K562 (cell line): ENCODE measurements at regions not wholly inside any gene's neighbourhood (a gene's known extent, or its start where the extent isn't known, plus 50 kb on each side); places are given as distances from the start of the nearest gene placed in this dataset.
A peak's percentile ranks its signal among the peaks of the same experiment; 100 is the strongest.

Experiments
- ATAC-seq: fragments of 200-7000 bp; cut with Tn5 transposase; 3 replicates; pipeline ENCODE4 v1.9.1; 2020; ENCODE audit warnings: moderate library complexity
- BruUV-seq: library from RNA; stranded (reverse); fragments of 400-500 nt; replicated peaks from 2 replicates; lab custom pipeline; 2021; lab: Mats Ljungman, UMichigan
- CTCF ChIA-PET: fragments of 300-600 bp; formaldehyde crosslinking; extraction: SDS; loops from one replicate; lab custom pipeline; 2021; ENCODE audit warnings: low intra/inter-chr PET ratio; lab: Yijun Ruan, JAX
- POLR2A ChIA-PET: fragments of 300-600, 350-650 bp; sonication (Branson Sonifier 250); formaldehyde crosslinking; extraction: SDS; loops from one replicate; lab custom pipeline; 2021; ENCODE audit warnings: antibody characterized with exemption, inconsistent platforms; lab: Yijun Ruan, JAX
- DNase-seq, 4 experiments: peaks; one replicate each; pipeline versions ENCODE4 v3.0.0 to v3.0.0-alpha.2; 2011 to 2018; ENCODE audit warnings: low spot score in 3 of 4, mixed read lengths in 3 of 4; ENCODE audit errors: extremely low read depth in 1 of 4
- FAIRE-seq: peaks from 2 replicates; lab custom pipeline; 2011; peaks lifted over from hg19 to GRCh38; lab: Jason Lieb, UNC
- H2AFZ ChIP-seq: 2 replicates; pipeline ENCODE4 v1.6.0; 2011; ENCODE audit warnings: low read depth, low read length, control low read depth, inconsistent platforms
- H3K27ac ChIP-seq: fragments of 200-600 bp; 3 replicates; pipeline ENCODE4 v1.8.0; 2011; ENCODE audit warnings: low read depth, mild to moderate bottlenecking, control low read depth, inconsistent platforms, low read length, moderate library complexity, mixed read lengths; ENCODE audit errors: extremely low read depth
- H3K27me3 ChIP-seq, 2 experiments: fragments of 300-600 bp in 1 of 2; 2 replicates in 1 of 2; 3 replicates in 1 of 2; pipeline versions ENCODE4 v1.6.0 to v1.8.0; 2011; ENCODE audit warnings: inconsistent platforms in 2 of 2, low read length in 2 of 2, mild to moderate bottlenecking in 1 of 2, mixed read lengths in 1 of 2, moderate library complexity in 1 of 2; ENCODE audit not compliant: control insufficient read depth in 2 of 2, insufficient read depth in 2 of 2
- H3K36me3 ChIP-seq: fragments of 300-600 bp; 3 replicates; pipeline ENCODE4 v1.8.0; 2011; ENCODE audit warnings: mild to moderate bottlenecking, low read length, inconsistent platforms; ENCODE audit not compliant: control insufficient read depth, insufficient read depth
- H3K4me1 ChIP-seq, 2 experiments: fragments of 200-600 bp in 1 of 2; replicated peaks in 1 of 2; 2 replicates in 1 of 2; 3 replicates in 1 of 2; pipeline versions ENCODE4 v1.5.1 to v1.8.0; 2011; ENCODE audit warnings: inconsistent platforms in 2 of 2, low read length in 2 of 2, mild to moderate bottlenecking in 1 of 2, mixed read lengths in 1 of 2, moderate library complexity in 1 of 2; ENCODE audit not compliant: control insufficient read depth in 2 of 2, insufficient read depth in 2 of 2
- H3K4me2 ChIP-seq: 2 replicates; pipeline ENCODE4 v1.6.1; 2011; ENCODE audit warnings: low read length, control low read depth, inconsistent platforms, mixed read lengths; ENCODE audit not compliant: insufficient read depth
- H3K4me3 ChIP-seq: fragments of 200-600 bp; sonication (generic), shearing (Covaris generic); 2 replicates; pipeline ENCODE4 v1.5.1; 2016; ENCODE audit warnings: control low read depth, inconsistent platforms
- H3K79me2 ChIP-seq: fragments of 200-600 bp; 3 replicates; pipeline ENCODE4 v1.8.0; 2011; ENCODE audit warnings: low read length, inconsistent platforms; ENCODE audit not compliant: control insufficient read depth, insufficient read depth
- H3K9ac ChIP-seq, 2 experiments: 2 replicates each; pipeline versions ENCODE4 v1.6.0 to v1.6.1; 2011; ENCODE audit warnings: low read depth in 2 of 2, low read length in 2 of 2, control low read depth in 1 of 2, inconsistent platforms in 1 of 2, mild to moderate bottlenecking in 1 of 2, mixed read lengths in 1 of 2; ENCODE audit not compliant: insufficient read depth in 1 of 2
- H3K9me1 ChIP-seq: one replicate; pipeline ENCODE4 v1.6.0; 2011; ENCODE audit warnings: inconsistent platforms, mild to moderate bottlenecking, low read length, moderate library complexity; ENCODE audit not compliant: control insufficient read depth, insufficient read depth
- H3K9me3 ChIP-seq: replicated peaks from 2 replicates; pipeline ENCODE4 v1.5.1; 2011; ENCODE audit warnings: low read depth, low read length, inconsistent platforms; ENCODE audit not compliant: control insufficient read depth, insufficient read depth
- H4K20me1 ChIP-seq: replicated peaks from 2 replicates; pipeline ENCODE4 v1.6.1; 2011; ENCODE audit warnings: low read length, inconsistent platforms, mixed read lengths; ENCODE audit not compliant: control insufficient read depth, insufficient read depth
- ARNT ChIP-seq, 2 experiments: fragments of 450-650 bp; IDR thresholded peaks; 2 replicates each; pipeline ENCODE4 v1.6.1; 2016; ENCODE audit warnings: mild to moderate bottlenecking in 1 of 2
- ELF4 ChIP-seq: fragments of 450-650 bp; formaldehyde crosslinking; IDR thresholded peaks from 2 replicates; pipeline ENCODE4 v1.4.0; 2022; ENCODE audit warnings: missing genetic modification characterization
- FOXJ2 ChIP-seq: fragments of 200-800 bp; sonication (Bioruptor generic); IDR thresholded peaks from 2 replicates; pipeline ENCODE4 v1.6.1; 2016; ENCODE audit warnings: missing genetic modification characterization, missing compliant biosample characterization
- HIVEP1 ChIP-seq: fragments of 250-450 bp; sonication (Bioruptor Pico); IDR thresholded peaks from 2 replicates; pipeline ENCODE4 v1.4.0; 2020; ENCODE audit warnings: mild to moderate bottlenecking
- JUNB ChIP-seq: fragments of 450-650 bp; formaldehyde crosslinking; conservative IDR thresholded peaks from 2 replicates; pipeline ENCODE4 v1.4.0; 2020; ENCODE audit warnings: mild to moderate bottlenecking
- MIER1 ChIP-seq: fragments of 450-650 bp; IDR thresholded peaks from 2 replicates; pipeline ENCODE4 v1.6.1; 2016; ENCODE audit warnings: antibody characterized with exemption, mild to moderate bottlenecking, low read depth
- NFIC ChIP-seq: fragments of 450-650 bp; IDR thresholded peaks from 2 replicates; pipeline ENCODE4 v1.6.1; 2017; ENCODE audit warnings: mild to moderate bottlenecking, inconsistent platforms
- NR2C1 ChIP-seq, 2 experiments: fragments of 450-650 bp; IDR thresholded peaks; 2 replicates each; pipeline ENCODE4 v1.6.1; 2017; ENCODE audit warnings: mild to moderate bottlenecking in 2 of 2, antibody characterized with exemption in 1 of 2, inconsistent platforms in 1 of 2, missing compliant biosample characterization in 1 of 2, missing genetic modification characterization in 1 of 2
- OTX1 ChIP-seq: fragments of 450-650 bp; formaldehyde crosslinking; IDR thresholded peaks from 2 replicates; pipeline ENCODE4 v1.4.0; 2022; ENCODE audit warnings: mild to moderate bottlenecking
- SMAD4 ChIP-seq: fragments of 250-450 bp; sonication (Bioruptor Pico); conservative IDR thresholded peaks from 2 replicates; pipeline ENCODE4 v1.8.0; 2021; ENCODE audit warnings: inconsistent platforms, mild to moderate bottlenecking, moderate library complexity
- TCF15 ChIP-seq: fragments of 250-450 bp; sonication (Bioruptor Pico); IDR thresholded peaks from 2 replicates; pipeline ENCODE4 v1.8.0; 2022; ENCODE audit warnings: moderate library complexity, mild to moderate bottlenecking, inconsistent platforms
- TEAD1 ChIP-seq, 2 experiments: fragments of 450-650 bp in 1 of 2; sonication (generic) in 1 of 2; formaldehyde crosslinking; IDR thresholded peaks; 2 replicates each; pipeline versions ENCODE4 v1.4.0 to v1.8.0; 2020 to 2022; ENCODE audit warnings: mild to moderate bottlenecking in 2 of 2, missing genetic modification reagents in 1 of 2
- ZNF165 ChIP-seq: fragments of 250-450 bp; sonication (Bioruptor Pico); IDR thresholded peaks from 2 replicates; pipeline ENCODE4 v1.4.0; 2020; ENCODE audit warnings: borderline replicate concordance
- ZNF695 ChIP-seq: fragments of 450-650 bp; formaldehyde crosslinking; IDR thresholded peaks from 2 replicates; pipeline ENCODE4 v1.4.0; 2020; ENCODE audit warnings: mild to moderate bottlenecking, moderate library complexity
- ZNF75A ChIP-seq: fragments of 450-650 bp; formaldehyde crosslinking; IDR thresholded peaks from 2 replicates; pipeline ENCODE4 v1.4.0; 2020; ENCODE audit warnings: mild to moderate bottlenecking
- WGBS: fragments of 100-300 bp; shearing (Covaris generic); methylation state at CpG from one replicate; pipeline ENCODE4 v1.1.6; 2016; ENCODE audit warnings: low coverage, mixed read lengths; ENCODE audit not compliant: insufficient coverage; ENCODE audit errors: missing lambda C conversion rate; 5-methylcytosine and 5-hydroxymethylcytosine counted together
- in situ Hi-C: fragments of 300-500 bp; cut with MboI; formaldehyde crosslinking; loops from 4 replicates; pipeline ENCODE4 v1.15.0; 2018; ENCODE audit warnings: inconsistent platforms, mixed read lengths
- intact Hi-C: fragments of 100-400 bp; cut with micrococcal nuclease; formaldehyde crosslinking; loops from 2 replicates; pipeline ENCODE4 v1.14.2; 2022
- TF ChIP-seq, protein P1 (sequence below): fragments of 250-450 bp; sonication (Bioruptor Pico); IDR thresholded peaks from 2 replicates; pipeline ENCODE4 v1.4.0; 2020

- Histone ChIP-seq H3K27ac (no peak overlapping the region), H3K36me3 (no peaks in the 10 kb centered on the region), H3K79me2 (no peaks in the 10 kb centered on the region), H3K4me1 (peaks cover 0 to 15% of the 10 kb centered on the region in 2 experiments; a peak in 3 of 5 replicates), H3K4me3 (no peak overlapping the region), H2AFZ (peak overlapping the region; percentile 39), H4K20me1 (no peaks in the 10 kb centered on the region), H3K27me3 (no peaks in the 10 kb centered on the region), H3K9me3 (no peaks in the 10 kb centered on the region), H3K4me2 (no peak overlapping the region), H3K9ac (no peak overlapping the region), H3K9me1 (no peaks in the 10 kb centered on the region)
- ATAC-seq (no peak), DNase-seq (no peak), FAIRE-seq (no peak)
- WGBS = 47% methylated on average over 2 of the region's 2 CpGs
- POLR2A ChIA-PET = interaction anchor here (0.9 to 1.7 kb wide), 6 partner anchors 11 to 280 kb away, joined by 3 to 7 read pairs (median 4); no protein-coding TSS in a partner anchor
- in situ Hi-C loops = loop anchor here (5.0 kb wide), 1 partner anchor 287 kb away; no protein-coding TSS in a partner anchor
- CTCF ChIA-PET = no interaction called here
- intact Hi-C loops = loop anchor here (2.0 to 5.0 kb wide), 3 partner anchors 57 to 273 kb away; no protein-coding TSS in a partner anchor
- no TSS peak for BruUV-seq
- TF ChIP-seq TEAD1 (CRISPR knock-in tag; IDR thresholded peaks at IDR 0.05) (peak in 1 of 2 experiments; percentile 20; a peak in 1 of 4 replicates), SMAD4 (0 out of 2 replicates have a peak, but pooled peaks have one; percentile 19), ZNF165 (peak; percentile 67; the same call in 1 of the 2 replicates), HIVEP1 (CRISPR knock-in tag) (peak; percentile 36; the same call in 1 of the 2 replicates), OTX1 (CRISPR knock-in tag) (peak; percentile 73; the same call in 1 of the 2 replicates), ELF4 (peak; percentile 26; the same call in 1 of the 2 replicates), ARNT (IDR thresholded peaks at IDR 0.05) (no peak), ZNF695 (CRISPR knock-in tag) (0 out of 2 replicates have a peak, but pooled peaks have one; percentile 37), ZNF75A (CRISPR knock-in tag) (peak; percentile 72), NFIC (peak; percentile 27; the same call in 1 of the 2 replicates), NR2C1 (IDR thresholded peaks at IDR 0.05) (no peak), NR2C1 (tag; IDR thresholded peaks at IDR 0.05) (0 out of 2 replicates have a peak, but pooled peaks have one; percentile 30), JUNB (CRISPR knock-in tag) (0 out of 2 replicates have a peak, but pooled peaks have one; percentile 20), MIER1 (no peak), FOXJ2 (peak; percentile 61; the same call in 1 of the 2 replicates), TCF15 (CRISPR knock-in tag) (no peak)
- TF ChIP-seq, protein P1, sequence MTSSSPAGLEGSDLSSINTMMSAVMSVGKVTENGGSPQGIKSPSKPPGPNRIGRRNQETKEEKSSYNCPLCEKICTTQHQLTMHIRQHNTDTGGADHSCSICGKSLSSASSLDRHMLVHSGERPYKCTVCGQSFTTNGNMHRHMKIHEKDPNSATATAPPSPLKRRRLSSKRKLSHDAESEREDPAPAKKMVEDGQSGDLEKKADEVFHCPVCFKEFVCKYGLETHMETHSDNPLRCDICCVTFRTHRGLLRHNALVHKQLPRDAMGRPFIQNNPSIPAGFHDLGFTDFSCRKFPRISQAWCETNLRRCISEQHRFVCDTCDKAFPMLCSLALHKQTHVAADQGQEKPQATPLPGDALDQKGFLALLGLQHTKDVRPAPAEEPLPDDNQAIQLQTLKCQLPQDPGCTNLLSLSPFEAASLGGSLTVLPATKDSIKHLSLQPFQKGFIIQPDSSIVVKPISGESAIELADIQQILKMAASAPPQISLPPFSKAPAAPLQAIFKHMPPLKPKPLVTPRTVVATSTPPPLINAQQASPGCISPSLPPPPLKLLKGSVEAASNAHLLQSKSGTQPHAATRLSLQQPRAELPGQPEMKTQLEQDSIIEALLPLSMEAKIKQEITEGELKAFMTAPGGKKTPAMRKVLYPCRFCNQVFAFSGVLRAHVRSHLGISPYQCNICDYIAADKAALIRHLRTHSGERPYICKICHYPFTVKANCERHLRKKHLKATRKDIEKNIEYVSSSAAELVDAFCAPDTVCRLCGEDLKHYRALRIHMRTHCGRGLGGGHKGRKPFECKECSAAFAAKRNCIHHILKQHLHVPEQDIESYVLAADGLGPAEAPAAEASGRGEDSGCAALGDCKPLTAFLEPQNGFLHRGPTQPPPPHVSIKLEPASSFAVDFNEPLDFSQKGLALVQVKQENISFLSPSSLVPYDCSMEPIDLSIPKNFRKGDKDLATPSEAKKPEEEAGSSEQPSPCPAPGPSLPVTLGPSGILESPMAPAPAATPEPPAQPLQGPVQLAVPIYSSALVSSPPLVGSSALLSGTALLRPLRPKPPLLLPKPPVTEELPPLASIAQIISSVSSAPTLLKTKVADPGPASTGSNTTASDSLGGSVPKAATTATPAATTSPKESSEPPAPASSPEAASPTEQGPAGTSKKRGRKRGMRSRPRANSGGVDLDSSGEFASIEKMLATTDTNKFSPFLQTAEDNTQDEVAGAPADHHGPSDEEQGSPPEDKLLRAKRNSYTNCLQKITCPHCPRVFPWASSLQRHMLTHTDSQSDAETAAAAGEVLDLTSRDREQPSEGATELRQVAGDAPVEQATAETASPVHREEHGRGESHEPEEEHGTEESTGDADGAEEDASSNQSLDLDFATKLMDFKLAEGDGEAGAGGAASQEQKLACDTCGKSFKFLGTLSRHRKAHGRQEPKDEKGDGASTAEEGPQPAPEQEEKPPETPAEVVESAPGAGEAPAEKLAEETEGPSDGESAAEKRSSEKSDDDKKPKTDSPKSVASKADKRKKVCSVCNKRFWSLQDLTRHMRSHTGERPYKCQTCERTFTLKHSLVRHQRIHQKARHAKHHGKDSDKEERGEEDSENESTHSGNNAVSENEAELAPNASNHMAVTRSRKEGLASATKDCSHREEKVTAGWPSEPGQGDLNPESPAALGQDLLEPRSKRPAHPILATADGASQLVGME = 0 out of 2 replicates have a peak, but pooled peaks have one; percentile 50
These were observed 179.2 kb upstream of the NAMPT start for GRCh38 chr7:106463851-106464611.
